ENCODE measurements at regions not wholly inside any gene's neighbourhood (a gene's known extent, or its start where the extent isn't known, plus 50 kb on each side); places are given as distances from the start of the nearest gene placed in this dataset.

DNA sequence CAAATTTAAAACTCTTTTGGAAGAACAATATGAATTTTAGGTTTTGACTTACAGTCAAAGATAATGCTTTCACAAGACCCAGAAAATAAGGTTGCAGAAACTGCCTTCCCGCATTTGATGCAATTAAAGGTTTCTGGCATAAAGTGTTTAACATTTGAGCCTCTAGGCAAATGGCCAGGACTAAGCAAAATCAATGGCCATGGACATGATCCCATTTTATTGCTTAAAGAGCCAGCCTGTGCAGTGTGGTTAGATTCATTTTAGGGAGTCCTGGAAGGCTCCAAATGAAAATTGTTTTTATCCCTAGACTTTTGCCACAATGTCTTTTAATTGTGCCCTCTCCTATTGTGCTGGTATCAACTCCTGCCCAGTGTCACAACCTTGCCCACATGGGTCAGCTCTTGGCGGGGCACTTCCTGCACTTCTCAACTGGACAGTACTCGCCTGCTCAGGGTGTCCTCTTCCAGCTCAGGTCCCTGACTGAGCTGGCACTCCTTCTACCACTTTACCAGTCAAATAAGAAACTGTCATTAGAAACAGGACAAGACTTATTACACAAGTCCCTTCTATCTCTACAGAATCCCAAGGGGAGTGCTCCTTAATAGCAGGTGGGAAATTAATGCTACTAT, 208.4 kb upstream of the NPY2R start:
- Mint-ChIP-seq H3K27ac (no peak overlapping the region), H3K36me3 (no peaks in the 10 kb centered on the region), H3K9me3 (peaks cover 6% of the 10 kb centered on the region), H3K4me3 (no peak overlapping the region), H3K4me1 (no peaks in the 10 kb centered on the region)
- DNase-seq (ENCODE audit: low spot score in 2 of 2) = no peak
- no peak for ATAC-seq

- ATAC-seq = no peak
- no peaks in the 10 kb centered on the region for H3K4me1 Mint-ChIP-seq
Observed at GRCh38 chr4:155001251-155001650, 207.2 kb upstream of the NPY2R start.

DNA sequence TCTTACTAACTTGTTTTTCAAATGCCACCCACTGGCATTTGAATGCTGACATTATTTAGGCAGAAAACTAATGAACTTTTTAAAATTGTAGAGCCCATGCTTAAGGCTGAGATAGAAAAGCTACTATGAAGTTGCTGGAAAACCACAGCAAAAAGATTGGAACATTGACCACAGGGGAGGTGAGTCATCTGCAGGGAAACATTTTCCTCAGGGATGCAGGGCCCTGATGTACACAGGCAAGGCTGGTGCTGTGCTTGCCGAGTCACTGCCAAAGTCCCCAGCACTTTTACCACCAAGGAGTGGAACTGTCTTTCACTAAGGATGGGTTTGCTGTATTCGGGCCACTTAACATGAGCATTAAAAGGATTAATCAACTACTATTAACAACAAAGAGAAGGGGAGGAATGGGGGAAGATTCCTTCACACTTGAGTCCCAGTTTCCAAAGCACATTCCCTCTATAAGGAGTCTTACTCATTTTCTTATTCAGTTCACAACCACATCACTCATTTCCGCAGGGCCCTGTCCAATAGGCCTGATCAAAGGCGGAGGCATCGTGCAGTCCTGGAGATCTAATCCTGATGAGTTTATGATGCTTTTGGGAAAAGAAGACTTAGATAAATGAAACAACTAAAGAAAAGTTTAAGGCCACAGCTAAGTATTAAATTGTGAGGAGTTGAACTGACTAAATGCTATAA, 202.9 kb upstream of the NPY2R start:
- no peak overlapping the region for H3K4me3 Mint-ChIP-seq
- DNase-seq (ENCODE audit: low spot score in 2 of 2) (no peak), ATAC-seq (no peak)
- H3K4me1 Mint-ChIP-seq = no peaks in the 10 kb centered on the region
- H3K9me3 Mint-ChIP-seq = peaks cover 6% of the 10 kb centered on the region
- H3K36me3 Mint-ChIP-seq = no peaks in the 10 kb centered on the region
- H3K27ac Mint-ChIP-seq = no peak overlapping the region

More at GRCh38 chr4:155001251-155001650, 207.2 kb upstream of the NPY2R start:
- H3K9me3 Mint-ChIP-seq = peaks cover 6% of the 10 kb centered on the region
- H3K4me3 Mint-ChIP-seq = no peak overlapping the region
- no peak overlapping the region for H3K27ac Mint-ChIP-seq
- H3K36me3 Mint-ChIP-seq = no peaks in the 10 kb centered on the region
- no peak for DNase-seq (ENCODE audit: low spot score in 2 of 2)

DNA sequence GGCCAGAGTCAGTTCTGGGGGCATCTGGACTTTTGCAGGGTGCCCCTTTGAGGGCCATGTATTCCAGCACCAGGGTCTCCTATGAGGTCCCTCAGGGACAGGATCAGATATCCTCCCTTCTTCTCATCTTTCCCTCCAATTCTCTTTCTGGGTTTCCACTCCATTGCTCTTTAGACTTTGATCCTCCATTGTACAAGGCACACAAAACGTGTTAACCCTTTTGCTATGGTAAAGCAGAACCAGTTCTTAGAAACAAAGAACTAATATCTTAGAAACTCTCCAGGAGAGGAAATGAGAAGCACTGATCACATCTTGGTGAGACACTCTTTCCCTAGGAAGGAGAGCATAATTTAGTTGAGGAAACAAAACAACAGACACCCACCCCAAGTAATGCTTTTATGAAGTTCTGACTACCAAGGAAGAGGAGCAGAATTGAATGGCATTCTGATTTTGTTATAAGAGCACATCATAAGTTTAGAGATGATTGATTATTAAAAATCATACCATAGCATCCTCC, 200.7 kb upstream of the NPY2R start:
- no peak for DNase-seq (ENCODE audit: low spot score in 2 of 2)
- Mint-ChIP-seq H3K9me3 (no peaks in the 10 kb centered on the region), H3K4me3 (no peak overlapping the region), H3K27ac (no peak overlapping the region), H3K4me1 (no peaks in the 10 kb centered on the region), H3K36me3 (no peaks in the 10 kb centered on the region)
- ATAC-seq = no peak

- Mint-ChIP-seq H3K4me1 (no peaks in the 10 kb centered on the region), H3K27ac (no peak overlapping the region), H3K4me3 (no peak overlapping the region), H3K9me3 (no peaks in the 10 kb centered on the region), H3K36me3 (no peaks in the 10 kb centered on the region)
- DNase-seq (ENCODE audit: low spot score in 2 of 2) (no peak), ATAC-seq (no peak)
Observed at GRCh38 chr4:155008389-155008788, 200.0 kb upstream of the NPY2R start.

DNA sequence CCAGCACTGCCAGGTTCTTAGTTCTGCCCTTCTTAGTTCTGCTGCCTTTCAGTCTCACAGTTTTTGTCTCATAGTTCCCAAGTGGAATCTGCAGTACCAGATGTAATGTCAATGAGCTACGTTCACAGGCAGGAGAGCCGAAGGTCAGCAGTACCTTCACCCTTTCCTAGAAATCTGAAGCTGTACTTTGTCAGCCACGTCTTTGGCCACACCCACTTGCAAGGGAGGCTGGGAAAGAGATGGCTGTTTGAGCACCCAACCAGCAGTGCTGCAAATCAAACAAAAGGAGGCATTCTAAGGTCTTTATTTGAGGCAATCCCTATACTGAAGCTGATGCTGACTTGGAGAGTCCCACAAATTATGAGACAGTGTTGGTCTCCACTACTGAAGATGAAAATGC, 199.1 kb upstream of the NPY2R start:
- Mint-ChIP-seq H3K36me3 (no peaks in the 10 kb centered on the region), H3K4me1 (no peaks in the 10 kb centered on the region), H3K27ac (no peak overlapping the region), H3K9me3 (no peaks in the 10 kb centered on the region), H3K4me3 (no peak overlapping the region)
- ATAC-seq (no peak), DNase-seq (ENCODE audit: low spot score in 2 of 2) (no peak)

DNA sequence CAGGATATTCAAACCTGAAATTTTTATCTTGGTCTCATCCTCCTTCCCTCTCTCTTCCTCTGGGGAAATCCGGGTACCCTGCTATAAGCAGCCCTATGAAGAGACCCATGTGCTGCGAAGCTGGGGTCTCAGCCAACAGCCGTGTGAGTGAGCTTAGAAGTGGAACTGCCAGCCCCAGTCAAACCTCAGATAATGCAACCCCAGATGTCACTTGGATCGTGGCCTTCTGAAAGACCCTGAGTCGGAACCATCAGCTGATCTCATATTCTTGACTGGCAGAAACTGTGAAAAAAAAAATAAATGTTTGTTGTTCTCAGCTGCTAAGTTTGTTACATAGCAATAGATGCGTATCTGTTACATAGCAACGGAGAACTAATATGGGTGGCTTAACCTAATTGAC, 198.1 kb upstream of the NPY2R start:
- no peaks in the 10 kb centered on the region for H3K4me1 Mint-ChIP-seq
- no peaks in the 10 kb centered on the region for H3K36me3 Mint-ChIP-seq
- H3K9me3 Mint-ChIP-seq = no peaks in the 10 kb centered on the region
- ATAC-seq (no peak), DNase-seq (ENCODE audit: low spot score in 2 of 2) (no peak)
- H3K27ac Mint-ChIP-seq = no peak overlapping the region
- H3K4me3 Mint-ChIP-seq = no peak overlapping the region

DNA sequence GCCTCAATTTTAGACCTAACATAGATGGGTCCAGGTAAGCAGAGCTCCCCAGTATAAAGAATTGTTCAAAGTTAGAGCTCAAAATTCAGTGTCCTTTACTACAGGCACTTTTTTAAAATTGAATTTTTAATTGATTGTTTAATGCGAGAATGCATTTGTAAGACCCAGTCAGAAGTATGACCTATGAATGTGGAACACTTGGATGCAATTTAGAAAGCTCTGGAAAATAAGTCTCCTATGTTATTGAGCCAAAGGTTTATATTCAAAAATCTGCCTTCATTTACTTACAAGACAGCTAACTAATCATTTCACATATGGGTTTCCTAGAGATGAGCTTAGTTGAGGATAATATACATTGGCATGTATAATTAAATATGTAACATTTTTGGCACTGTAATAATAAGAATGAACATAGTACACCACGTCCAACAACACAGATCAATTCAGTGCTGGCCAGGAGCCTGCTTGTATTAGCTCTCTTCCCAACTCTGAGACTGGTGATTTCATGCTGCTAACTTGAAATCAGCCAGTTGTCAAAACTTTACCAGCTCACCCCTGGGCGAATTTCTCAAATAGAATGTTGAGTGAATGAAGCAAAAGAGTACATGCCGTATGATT, 197.2 kb upstream of the NPY2R start:
- DNase-seq (ENCODE audit: low spot score in 2 of 2) = no peak
- H3K27ac Mint-ChIP-seq = no peak overlapping the region
- no peaks in the 10 kb centered on the region for H3K36me3 Mint-ChIP-seq
- H3K4me1 Mint-ChIP-seq = no peaks in the 10 kb centered on the region
- no peak overlapping the region for H3K4me3 Mint-ChIP-seq
- H3K9me3 Mint-ChIP-seq = no peaks in the 10 kb centered on the region
- no peak for ATAC-seq

- H3K4me1 Mint-ChIP-seq = no peaks in the 10 kb centered on the region
- H3K27ac Mint-ChIP-seq = no peak overlapping the region
- no peak for ATAC-seq
- no peaks in the 10 kb centered on the region for H3K9me3 Mint-ChIP-seq
- H3K4me3 Mint-ChIP-seq = no peak overlapping the region
- no peaks in the 10 kb centered on the region for H3K36me3 Mint-ChIP-seq
- DNase-seq (ENCODE audit: low spot score in 2 of 2) = no peak
Observed at GRCh38 chr4:155012469-155012868, 196.0 kb upstream of the NPY2R start.

DNA sequence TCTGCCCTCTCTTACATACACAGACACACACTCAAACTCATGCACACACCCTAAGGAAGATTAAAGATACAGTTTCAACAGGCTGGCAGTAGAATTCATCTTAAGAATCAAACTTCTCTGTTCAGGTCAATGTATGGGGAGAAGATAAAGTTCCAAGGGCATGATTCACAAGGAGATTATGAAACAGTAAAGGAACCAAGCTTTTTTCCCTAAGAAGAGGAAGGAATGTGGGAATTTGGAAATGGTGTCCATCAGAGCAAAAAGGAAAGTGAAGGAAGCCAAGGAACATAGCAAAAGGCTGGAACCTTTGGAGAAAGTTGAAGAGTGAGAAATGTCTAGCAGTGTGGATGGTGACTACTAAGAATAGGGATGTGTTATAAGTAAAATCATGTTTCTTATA, 191.0 kb upstream of the NPY2R start:
- Mint-ChIP-seq H3K4me1 (no peaks in the 10 kb centered on the region), H3K36me3 (no peaks in the 10 kb centered on the region), H3K9me3 (no peaks in the 10 kb centered on the region), H3K4me3 (no peak overlapping the region), H3K27ac (no peak overlapping the region)
- ATAC-seq (no peak), DNase-seq (ENCODE audit: low spot score in 2 of 2) (no peak)

DNA sequence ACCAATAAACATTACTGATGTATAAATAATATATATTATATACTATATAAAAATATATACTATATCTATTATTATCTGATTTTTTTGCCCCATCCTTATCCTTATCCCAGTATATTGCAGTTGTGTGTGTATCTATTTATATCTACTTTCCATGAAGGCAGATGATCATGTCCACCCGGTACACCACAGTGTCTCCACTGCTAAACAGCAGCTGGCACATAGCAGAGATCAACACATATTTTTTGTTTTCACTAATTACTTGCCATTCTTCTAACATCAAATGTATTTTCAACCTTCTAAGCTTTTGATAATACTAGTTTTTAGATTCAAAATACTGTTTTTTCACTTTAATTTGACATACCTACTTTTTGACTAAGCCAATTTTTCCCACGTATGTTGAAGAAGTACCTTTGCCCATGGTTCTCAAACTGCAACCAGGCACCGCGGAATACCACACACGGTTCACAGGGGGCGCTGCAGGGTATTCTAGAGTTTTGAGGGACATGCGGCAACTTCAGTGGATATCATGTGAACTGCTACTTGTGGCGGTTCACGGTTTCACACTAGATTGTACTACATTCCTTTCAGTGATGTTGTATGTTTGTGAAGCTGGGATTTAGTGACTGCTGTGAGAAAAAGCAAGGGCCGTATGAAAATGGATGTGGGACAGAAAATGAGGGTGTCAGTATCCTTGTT, 182.5 kb upstream of the NPY2R start:
- DNase-seq (ENCODE audit: low spot score in 2 of 2) (peak in 1 of 2 donors; percentile 49), ATAC-seq (peak; percentile 31)
- H3K36me3 Mint-ChIP-seq = no peaks in the 10 kb centered on the region
- no peaks in the 10 kb centered on the region for H3K4me1 Mint-ChIP-seq
- no peak overlapping the region for H3K4me3 Mint-ChIP-seq
- H3K9me3 Mint-ChIP-seq = peaks cover 4% of the 10 kb centered on the region
- H3K27ac Mint-ChIP-seq = no peak overlapping the region

DNA sequence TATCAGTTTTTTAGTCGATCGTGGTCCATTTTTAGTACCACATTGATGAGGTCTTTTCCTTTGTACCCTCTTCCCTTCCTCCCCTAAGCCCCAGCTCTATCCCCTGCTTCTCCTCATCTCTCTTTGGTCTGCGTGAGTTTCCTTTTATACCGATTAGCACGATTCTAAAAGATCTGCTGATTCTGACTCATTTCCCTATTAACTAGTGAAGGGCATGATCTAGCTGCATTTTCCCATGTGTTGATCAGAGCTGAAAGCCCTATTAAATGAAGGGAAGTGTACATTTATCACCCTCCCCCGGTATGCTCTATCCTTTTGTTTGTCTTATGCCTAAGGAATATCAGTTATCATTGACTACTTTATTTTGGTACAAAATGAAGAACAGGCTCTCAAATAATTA, 181.7 kb upstream of the NPY2R start:
- no peak for ATAC-seq
- Mint-ChIP-seq H3K27ac (no peak overlapping the region), H3K4me3 (no peak overlapping the region), H3K4me1 (no peaks in the 10 kb centered on the region), H3K9me3 (peaks cover 4% of the 10 kb centered on the region), H3K36me3 (no peaks in the 10 kb centered on the region)
- no peak for DNase-seq (ENCODE audit: low spot score in 2 of 2)

DNA sequence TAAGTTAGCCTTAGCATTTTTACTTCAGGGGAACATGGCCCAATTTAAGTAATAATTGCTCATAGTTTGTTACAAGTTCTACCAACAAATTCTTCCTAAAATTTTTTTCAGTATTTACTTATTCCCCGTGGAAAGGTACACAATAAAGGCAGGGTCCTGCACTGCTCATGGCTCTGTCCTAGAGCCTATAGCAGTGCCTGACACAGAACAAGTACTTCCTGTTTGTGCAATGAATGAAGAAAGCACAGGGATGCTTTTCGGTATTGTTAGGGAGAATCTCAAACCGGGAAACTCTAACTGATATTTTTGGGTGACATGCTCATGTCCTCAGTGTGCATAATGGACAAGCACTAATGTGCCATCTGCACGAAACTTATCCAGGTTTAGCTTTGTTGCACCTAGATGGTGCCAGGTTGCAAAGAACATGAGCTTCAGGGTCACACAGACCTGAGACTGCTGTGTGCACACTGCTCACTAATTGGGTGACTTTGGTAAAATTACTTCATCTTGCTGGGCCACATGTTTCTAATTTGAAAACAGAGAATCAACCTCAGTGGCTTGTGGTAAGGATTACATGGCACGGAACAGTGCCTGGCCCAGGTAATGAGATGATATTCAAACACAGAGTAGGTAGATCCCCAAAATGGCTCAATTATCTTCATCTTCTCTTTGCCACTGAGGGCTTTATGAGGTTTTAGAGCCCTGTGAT, 175.8 kb upstream of the NPY2R start:
- H3K9me3 Mint-ChIP-seq = no peaks in the 10 kb centered on the region
- H3K4me1 Mint-ChIP-seq = no peaks in the 10 kb centered on the region
- no peak for DNase-seq (ENCODE audit: low spot score in 2 of 2)
- H3K27ac Mint-ChIP-seq = no peak overlapping the region
- no peak for ATAC-seq
- no peak overlapping the region for H3K4me3 Mint-ChIP-seq
- no peaks in the 10 kb centered on the region for H3K36me3 Mint-ChIP-seq

DNA sequence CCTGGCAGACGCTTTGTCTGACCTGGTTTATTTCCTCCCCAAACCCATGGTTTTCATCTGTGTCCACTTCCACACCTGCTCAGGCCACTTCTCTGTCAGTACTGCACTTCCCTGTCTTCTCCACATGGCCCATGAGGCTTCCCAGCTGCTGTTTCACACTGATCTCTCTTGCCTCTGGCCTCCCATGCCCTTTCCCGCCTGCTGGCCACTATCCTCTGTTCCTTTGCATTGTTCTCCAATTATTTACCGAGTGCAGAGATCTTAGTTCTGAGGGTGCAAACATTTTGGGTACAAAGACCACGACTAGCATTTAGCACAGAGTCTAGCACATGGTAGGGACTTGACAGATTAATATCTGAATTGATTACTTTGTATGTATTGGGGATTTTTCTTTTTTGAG, 174.8 kb upstream of the NPY2R start:
- H3K36me3 Mint-ChIP-seq = no peaks in the 10 kb centered on the region
- ATAC-seq = no peak
- no peak overlapping the region for H3K4me3 Mint-ChIP-seq
- no peak for DNase-seq (ENCODE audit: low spot score in 2 of 2)
- no peaks in the 10 kb centered on the region for H3K4me1 Mint-ChIP-seq
- H3K27ac Mint-ChIP-seq = no peak overlapping the region
- no peaks in the 10 kb centered on the region for H3K9me3 Mint-ChIP-seq

- Mint-ChIP-seq H3K36me3 (no peaks in the 10 kb centered on the region), H3K4me3 (no peak overlapping the region), H3K4me1 (no peaks in the 10 kb centered on the region), H3K27ac (no peak overlapping the region), H3K9me3 (no peaks in the 10 kb centered on the region)
- DNase-seq (ENCODE audit: low spot score in 2 of 2) = no peak
- ATAC-seq = no peak
Observed at GRCh38 chr4:155037031-155037430, 171.4 kb upstream of the NPY2R start.

Measured in stimulated activated effector memory CD8-positive, alpha-beta T cell treated with anti-CD3 and anti-CD28 coated beads, Interleukin-12 subunit alpha, Interleukin-12 subunit beta, amount 100 ng/mL, for 72 hours (primary cell).